ENCODE measurements at regions not wholly inside any gene's neighbourhood (a gene's known extent, or its start where the extent isn't known, plus 50 kb on each side); places are given as distances from the start of the nearest gene placed in this dataset.

DNA sequence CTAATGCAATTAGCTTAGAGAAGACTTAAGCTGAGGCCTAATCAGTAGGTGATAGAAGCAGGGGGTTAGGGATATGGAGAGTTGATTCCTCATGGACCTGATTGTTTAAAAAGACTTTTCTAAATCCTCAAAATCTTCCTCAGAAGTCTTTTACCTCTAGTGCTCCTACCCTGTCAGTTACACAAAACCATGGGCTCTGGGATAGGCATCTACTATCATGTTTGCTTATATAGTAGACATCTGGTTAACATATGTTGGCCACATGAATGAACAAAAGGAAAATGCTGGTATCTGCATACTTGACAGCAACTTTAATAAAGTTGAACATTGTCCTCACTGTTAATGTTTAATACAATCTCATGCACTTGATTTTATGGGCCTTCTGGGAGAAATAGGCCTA lies 61.5 kb upstream of the FKBP1C start:
- TF ChIP-seq, protein P1, sequence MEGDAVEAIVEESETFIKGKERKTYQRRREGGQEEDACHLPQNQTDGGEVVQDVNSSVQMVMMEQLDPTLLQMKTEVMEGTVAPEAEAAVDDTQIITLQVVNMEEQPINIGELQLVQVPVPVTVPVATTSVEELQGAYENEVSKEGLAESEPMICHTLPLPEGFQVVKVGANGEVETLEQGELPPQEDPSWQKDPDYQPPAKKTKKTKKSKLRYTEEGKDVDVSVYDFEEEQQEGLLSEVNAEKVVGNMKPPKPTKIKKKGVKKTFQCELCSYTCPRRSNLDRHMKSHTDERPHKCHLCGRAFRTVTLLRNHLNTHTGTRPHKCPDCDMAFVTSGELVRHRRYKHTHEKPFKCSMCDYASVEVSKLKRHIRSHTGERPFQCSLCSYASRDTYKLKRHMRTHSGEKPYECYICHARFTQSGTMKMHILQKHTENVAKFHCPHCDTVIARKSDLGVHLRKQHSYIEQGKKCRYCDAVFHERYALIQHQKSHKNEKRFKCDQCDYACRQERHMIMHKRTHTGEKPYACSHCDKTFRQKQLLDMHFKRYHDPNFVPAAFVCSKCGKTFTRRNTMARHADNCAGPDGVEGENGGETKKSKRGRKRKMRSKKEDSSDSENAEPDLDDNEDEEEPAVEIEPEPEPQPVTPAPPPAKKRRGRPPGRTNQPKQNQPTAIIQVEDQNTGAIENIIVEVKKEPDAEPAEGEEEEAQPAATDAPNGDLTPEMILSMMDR (IDR thresholded peaks at IDR 0.05; ENCODE audit: low read depth, low read length): no peak
- TF ChIP-seq EZH2phosphoT487 (IDR thresholded peaks at IDR 0.05; ENCODE audit: low read depth): no peak

All from OCI-LY3 (cell line).